Stimulated activated CD8-positive, alpha-beta memory T cell treated with anti-CD3 and anti-CD28 coated beads, Interleukin-12 subunit alpha, Interleukin-12 subunit beta, amount 100 ng/mL, for 24 hours (primary cell): ENCODE measurements at regions not wholly inside any gene's neighbourhood (a gene's known extent, or its start where the extent isn't known, plus 50 kb on each side); places are given as distances from the start of the nearest gene placed in this dataset.

Experiments
- DNase-seq: peaks from one replicate; pipeline ENCODE4 v3.0.0-alpha.2; 2020; ENCODE audit errors: extremely low read depth

DNA sequence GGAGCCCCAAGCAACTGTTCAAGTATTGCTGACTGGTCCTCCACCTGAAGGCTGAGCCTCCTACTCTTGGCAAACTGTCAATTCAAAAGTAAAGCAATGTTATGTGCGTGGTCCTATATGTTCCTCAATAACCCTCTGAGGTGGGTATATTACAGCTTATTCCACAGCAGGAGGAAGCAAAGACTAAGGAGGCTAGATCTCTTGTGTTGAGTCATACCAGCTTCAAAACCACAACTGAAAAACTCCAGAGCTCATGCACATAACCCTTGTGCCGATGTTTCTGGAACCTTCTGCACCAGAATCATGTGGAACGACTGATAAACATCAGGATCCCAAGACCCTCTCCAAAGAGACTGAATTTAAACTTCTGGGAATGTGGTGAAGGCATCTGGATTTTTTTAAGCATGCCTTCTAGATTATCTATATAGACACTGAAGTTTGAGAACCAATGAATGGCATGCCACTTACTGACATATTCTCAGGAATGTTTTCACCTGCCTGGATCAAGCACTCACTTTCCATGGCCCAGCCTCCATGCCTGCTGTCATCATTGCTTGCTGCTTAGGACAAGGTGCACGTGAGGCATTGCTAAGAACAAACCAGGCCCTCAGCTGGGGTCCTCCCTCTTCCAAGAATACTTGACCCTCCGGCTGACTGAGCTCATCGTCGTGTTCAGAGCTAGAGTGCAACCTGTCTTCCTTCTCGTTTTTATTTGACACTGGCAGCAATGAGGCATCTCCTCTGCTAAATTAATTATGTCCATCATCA is 194.7 kb downstream of the BCL11B start:
- DNase-seq, result no peak

DNA sequence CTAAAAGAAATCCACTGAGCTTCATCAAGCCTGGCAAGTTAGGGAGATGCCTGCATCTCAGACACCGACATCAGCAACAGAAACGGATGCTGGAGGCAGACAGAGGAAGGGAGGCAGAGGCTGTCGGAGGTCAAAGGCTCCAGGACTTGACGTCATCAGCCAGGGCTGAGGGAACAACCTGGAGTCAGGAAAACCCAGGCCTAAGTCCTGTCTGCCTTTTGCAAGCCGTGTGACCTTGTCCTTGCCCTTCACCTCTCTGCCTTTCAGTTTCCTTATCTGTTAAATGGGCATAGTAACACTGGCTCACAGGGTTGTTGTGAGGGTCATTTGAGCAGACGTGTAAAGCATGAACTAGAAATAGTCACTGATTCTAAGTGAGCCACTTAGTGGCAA is 194.2 kb downstream of the BCL11B start:
- DNase-seq, result no peak

GRCh38 chr14:99078426-99078825 is 193.6 kb downstream of the BCL11B start:
- no peak for DNase-seq

DNA sequence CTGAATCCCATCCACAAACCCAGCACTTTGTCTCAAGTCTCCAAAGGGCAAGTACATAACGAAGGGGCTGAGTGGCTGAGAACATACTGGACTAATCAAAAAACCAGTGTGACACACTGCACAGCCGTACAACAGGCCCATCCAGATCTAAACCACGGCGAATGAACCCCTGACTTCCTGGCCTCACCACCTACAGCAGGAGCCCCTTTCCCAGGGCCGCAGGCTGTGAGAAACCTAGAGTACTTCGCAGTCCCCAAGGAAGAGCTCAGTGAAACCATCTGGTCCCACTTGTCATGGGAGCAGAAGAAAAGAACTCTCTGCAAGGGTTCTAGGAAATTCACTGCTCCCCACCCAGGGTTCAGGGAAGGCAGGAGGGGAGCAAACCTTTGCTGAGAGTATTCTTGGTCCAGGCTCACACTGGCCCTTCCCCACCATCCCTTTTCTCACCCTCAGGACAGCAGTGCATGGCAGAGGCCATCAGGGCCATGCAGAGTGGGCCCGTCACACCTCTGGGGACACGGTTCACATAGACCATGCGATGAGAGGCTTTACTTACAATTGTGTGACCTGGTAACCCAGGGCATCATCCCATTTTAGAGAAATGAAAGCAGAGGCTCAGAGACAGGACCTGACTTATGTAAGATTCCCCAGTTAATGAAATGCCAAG is 192.8 kb downstream of the BCL11B start:
- no peak for DNase-seq

GRCh38 chr14:99080306-99080705 is 191.7 kb downstream of the BCL11B start:
- DNase-seq, result no peak

GRCh38 chr14:99081156-99081765 is 190.7 kb downstream of the BCL11B start:
- no peak for DNase-seq

- DNase-seq, result no peak
Measured at GRCh38 chr14:99081880-99082279, 190.1 kb downstream of the BCL11B start.

DNA sequence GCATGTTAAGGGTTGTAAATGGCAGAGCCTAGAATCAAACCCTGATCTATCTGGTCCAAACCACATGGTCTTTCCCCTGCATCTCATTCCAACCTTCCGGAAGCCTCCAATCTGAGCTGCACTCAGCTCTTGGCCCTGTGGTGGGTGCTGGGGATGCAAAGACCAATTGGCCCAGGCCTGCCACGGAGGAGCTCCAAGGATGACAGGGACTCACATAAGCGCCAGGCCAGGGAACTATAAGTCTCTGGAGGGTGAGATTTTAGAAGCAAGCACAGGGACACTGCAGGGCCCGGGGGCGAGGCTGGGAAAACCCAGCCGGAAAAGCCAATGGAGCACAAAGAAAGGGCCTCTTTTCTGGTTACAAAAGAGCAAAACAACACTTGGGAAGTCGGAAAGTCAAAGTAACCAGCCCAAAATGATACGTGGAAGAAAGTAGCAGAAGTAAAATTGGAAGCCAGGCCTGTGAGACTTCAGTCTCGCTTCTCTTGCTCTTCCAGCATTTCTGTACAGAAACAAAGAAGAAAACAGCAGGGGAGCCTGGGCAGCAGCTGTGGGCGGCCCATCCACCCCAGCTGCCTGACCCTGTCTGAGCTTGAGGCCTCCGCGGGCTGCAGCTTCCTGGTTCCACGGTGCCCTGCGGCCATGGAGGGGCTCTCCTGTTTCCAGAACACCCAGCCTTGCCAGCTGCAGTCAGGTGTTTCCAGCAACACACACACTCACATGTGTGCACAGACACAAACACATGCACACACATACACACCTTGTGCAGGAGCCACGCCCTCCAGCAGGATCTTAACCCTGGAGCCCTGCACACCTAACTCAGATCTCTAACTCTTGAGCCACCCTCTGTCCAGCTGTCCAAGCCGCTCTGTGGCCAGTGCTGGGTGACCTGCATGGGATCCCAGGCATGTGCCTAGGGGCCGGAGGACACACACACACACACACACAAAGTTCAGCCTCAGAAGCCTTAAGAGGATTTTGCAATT is 178.2 kb downstream of the BCL11B start:
- DNase-seq, result no peak

GRCh38 chr14:99094901-99095300 is 177.1 kb downstream of the BCL11B start:
- no peak for DNase-seq

- DNase-seq, result no peak
Measured at GRCh38 chr14:99095369-99095768, 176.6 kb downstream of the BCL11B start.

- no peak for DNase-seq
Measured at GRCh38 chr14:99098199-99098598, 173.8 kb downstream of the BCL11B start.

- no peak for DNase-seq
Measured at GRCh38 chr14:99099051-99099787, 172.8 kb downstream of the BCL11B start.

GRCh38 chr14:99100497-99101270 is 171.3 kb downstream of the BCL11B start:
- DNase-seq, result no peak

DNA sequence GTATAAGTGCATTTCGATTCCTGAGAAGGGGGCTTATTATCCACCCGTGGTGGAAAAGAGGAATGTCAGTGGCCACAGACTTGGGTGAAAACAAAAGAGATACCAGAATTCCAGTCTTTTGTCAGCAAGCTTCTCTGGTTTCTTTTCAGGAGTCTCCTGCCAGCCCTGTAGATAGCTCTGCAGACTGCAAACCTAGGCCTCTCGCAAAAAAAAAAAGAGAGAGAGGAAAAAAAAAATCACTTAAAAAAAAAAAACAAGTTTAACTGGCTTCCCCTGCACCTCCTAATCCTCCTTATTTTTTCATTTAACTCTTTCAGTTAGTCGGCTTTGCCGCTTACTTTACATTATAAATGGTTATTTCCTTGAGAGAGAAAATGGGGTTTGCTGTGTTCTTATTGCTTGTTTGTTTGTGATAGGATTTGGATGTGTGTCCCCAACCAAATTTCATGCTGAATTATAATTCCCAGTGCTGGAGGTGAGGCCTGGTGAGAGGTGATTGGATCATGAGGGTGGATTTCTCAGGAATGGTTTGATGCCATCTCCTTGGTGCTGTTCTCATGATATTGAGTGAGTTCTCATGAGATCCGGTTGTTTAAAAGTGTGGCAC is 170.0 kb downstream of the BCL11B start:
- no peak for DNase-seq

- DNase-seq, result no peak
Measured at GRCh38 chr14:99116741-99117295, 155.2 kb downstream of the BCL11B start.

DNA sequence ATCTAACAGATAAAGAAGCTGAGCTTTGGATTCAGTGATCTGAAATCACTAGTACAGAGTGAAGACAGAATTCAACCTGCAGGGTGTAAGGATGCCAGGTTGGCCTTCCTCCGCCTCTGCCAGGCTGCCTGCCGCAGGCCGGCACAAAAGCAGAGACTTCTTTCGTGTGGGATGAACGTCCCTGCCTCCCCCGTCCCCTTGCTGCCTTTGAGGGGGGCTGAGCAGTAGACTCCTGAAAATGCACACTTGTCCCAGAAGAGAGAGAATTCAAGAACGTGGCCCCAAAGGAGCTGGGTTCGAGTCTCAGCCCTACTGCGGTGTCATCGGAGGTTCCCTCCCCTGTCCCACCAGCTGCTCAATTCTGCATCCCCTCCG is 154.3 kb downstream of the BCL11B start:
- no peak for DNase-seq

DNA sequence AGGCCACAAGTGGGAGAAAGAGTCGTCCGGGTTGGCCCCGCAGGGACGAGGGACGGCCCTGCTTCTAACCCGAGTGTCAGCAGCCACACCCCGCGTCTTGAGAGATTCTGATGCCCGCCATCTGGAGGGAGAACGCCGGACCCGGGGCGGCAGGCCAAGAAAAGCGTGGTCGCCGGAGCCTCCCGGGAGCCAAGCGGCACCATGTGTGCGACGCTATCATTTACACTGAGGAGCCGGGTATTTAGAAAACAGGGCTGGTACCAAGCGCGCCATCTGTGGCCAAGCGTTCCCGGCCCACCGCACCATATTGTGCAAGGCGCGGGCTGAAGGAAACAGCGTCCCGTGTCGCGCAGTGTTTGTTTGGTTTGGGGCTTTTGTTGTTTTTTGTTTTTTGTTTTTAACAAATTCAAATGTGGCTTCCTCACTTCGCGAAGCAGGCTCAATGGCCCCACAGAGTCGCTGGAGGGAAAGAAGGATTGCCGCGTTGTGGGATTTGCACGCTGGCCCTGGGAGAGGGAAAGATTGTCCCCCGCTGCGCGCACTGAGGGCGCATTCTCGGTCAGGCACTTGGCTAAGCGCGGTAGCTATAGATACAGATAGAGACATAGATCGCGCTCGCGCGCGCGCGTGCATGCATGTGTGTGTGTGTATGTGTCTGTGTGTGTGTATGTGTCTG is 153.8 kb downstream of the BCL11B start:
- DNase-seq, result no peak

GRCh38 chr14:99118946-99119345 is 153.1 kb downstream of the BCL11B start:
- DNase-seq, result no peak
